A549 (cell line): ENCODE measurements at regions not wholly inside any gene's neighbourhood (a gene's known extent, or its start where the extent isn't known, plus 50 kb on each side); places are given as distances from the start of the nearest gene placed in this dataset.

ENCODE experiments used
- ATAC-seq, 2 experiments: fragments of 200-7000 bp in 1 of 2; fragments of >200 bp in 1 of 2; cut with Nextera tagmentation in 1 of 2; cut with Tn5 transposase in 1 of 2; 3 replicates each; pipeline versions ENCODE4 v1.8.0 to v1.9.1; 2018 to 2020; ENCODE audit warnings: mild to moderate bottlenecking in 1 of 2, moderate library complexity in 1 of 2
- CTCF ChIA-PET: fragments of 300-600 bp; sonication (Branson Sonifier 250); formaldehyde crosslinking; extraction: SDS; loops from one replicate; lab custom pipeline; 2021; ENCODE audit warnings: antibody characterized with exemption, inconsistent platforms; lab: Yijun Ruan, JAX
- POLR2A ChIA-PET: fragments of 350-600 bp; formaldehyde crosslinking; extraction: SDS; loops from one replicate; lab custom pipeline; 2021; ENCODE audit warnings: antibody characterized with exemption, inconsistent platforms; lab: Yijun Ruan, JAX
- DNase-seq, 2 experiments: peaks; one replicate each; pipeline versions ENCODE4 v3.0.0 to v3.0.0-alpha.2; 2011 to 2016; ENCODE audit warnings: low read depth in 1 of 2, low spot score in 1 of 2
- FAIRE-seq: peaks from 2 replicates; lab custom pipeline; 2011; peaks lifted over from hg19 to GRCh38; lab: Jason Lieb, UNC
- H3K27ac ChIP-seq, 2 experiments: fragments of >200 bp; sonication (Bioruptor Twin); formaldehyde crosslinking; 3 replicates each; pipeline ENCODE4 v1.5.1; 2016 to 2017
- H3K4me1 ChIP-seq: fragments of >200 bp; sonication (Bioruptor Twin); formaldehyde crosslinking; 3 replicates; pipeline ENCODE4 v1.6.1; 2016
- H3K4me2 ChIP-seq: fragments of >200 bp; sonication (Bioruptor Twin); formaldehyde crosslinking; 3 replicates; pipeline ENCODE4 v1.6.1; 2016
- H3K4me3 ChIP-seq: fragments of >200 bp; sonication (Bioruptor Twin); formaldehyde crosslinking; 3 replicates; pipeline ENCODE4 v1.5.1; 2016
- H3K9me3 ChIP-seq: fragments of >200 bp; sonication (Bioruptor Twin); formaldehyde crosslinking; 3 replicates; pipeline ENCODE4 v1.6.1; 2016
- BCL3 ChIP-seq: fragments of >200 bp; sonication (Bioruptor Twin); formaldehyde crosslinking; IDR thresholded peaks from 3 replicates; pipeline ENCODE4 v1.6.1; 2016
- CHD4 ChIP-seq: fragments of 200-600 bp; sonication (generic); IDR thresholded peaks from 2 replicates; pipeline ENCODE4 v1.6.1; 2016; ENCODE audit warnings: antibody characterized with exemption, mild to moderate bottlenecking, borderline replicate concordance
- CTCF ChIP-seq: fragments of >200 bp; sonication (Bioruptor Twin); formaldehyde crosslinking; IDR thresholded peaks from 3 replicates; pipeline ENCODE4 v1.5.1; 2016
- EHF ChIP-seq: fragments of 250-450 bp; sonication (Bioruptor Pico); IDR thresholded peaks from 2 replicates; pipeline ENCODE4 v1.5.0; 2020; ENCODE audit warnings: mild to moderate bottlenecking
- EHMT2 ChIP-seq: fragments of 200-600 bp; sonication (generic); IDR thresholded peaks from 2 replicates; pipeline ENCODE4 v1.6.1; 2016; ENCODE audit warnings: antibody characterized with exemption, low read depth, mild to moderate bottlenecking, moderate library complexity
- FOSB ChIP-seq: fragments of 250-450 bp; sonication (Bioruptor Pico); IDR thresholded peaks from 2 replicates; pipeline ENCODE4 v1.5.0; 2020; ENCODE audit warnings: mild to moderate bottlenecking, moderate library complexity
- FOXS1 ChIP-seq: fragments of 250-450 bp; sonication (Bioruptor Pico); IDR thresholded peaks from 2 replicates; pipeline ENCODE4 v1.5.0; 2020; ENCODE audit warnings: mild to moderate bottlenecking, moderate library complexity
- GATA3 ChIP-seq: IDR thresholded peaks from 2 replicates; pipeline ENCODE4 v1.6.1; 2012; ENCODE audit warnings: borderline replicate concordance
- HEYL ChIP-seq: fragments of 250-450 bp; sonication (Bioruptor Pico); IDR thresholded peaks from 2 replicates; pipeline ENCODE4 v1.8.0; 2021; ENCODE audit warnings: mild to moderate bottlenecking, moderate library complexity
- HMGXB4 ChIP-seq: fragments of 250-450 bp; sonication (Bioruptor Pico); IDR thresholded peaks from 2 replicates; pipeline ENCODE4 v1.5.0; 2021; ENCODE audit warnings: mild to moderate bottlenecking, moderate library complexity, borderline replicate concordance
- JUNB ChIP-seq: fragments of >200 bp; sonication (Bioruptor Twin); formaldehyde crosslinking; IDR thresholded peaks from 2 replicates; pipeline ENCODE4 v1.6.1; 2016
- KDM1A ChIP-seq: fragments of 200-600 bp; sonication (generic); IDR thresholded peaks from 2 replicates; pipeline ENCODE4 v1.6.1; 2016; ENCODE audit warnings: low read depth, mild to moderate bottlenecking
- MAFK ChIP-seq: fragments of 450-650 bp; IDR thresholded peaks from 2 replicates; pipeline ENCODE4 v1.6.1; 2014; ENCODE audit not compliant: partially characterized antibody
- MAZ ChIP-seq: fragments of 150-350 bp; IDR thresholded peaks from 2 replicates; pipeline ENCODE4 v1.6.1; 2014; ENCODE audit warnings: antibody characterized with exemption, low read depth, low read length, borderline replicate concordance
- NFE2L2 ChIP-seq: fragments of 150-350 bp; conservative IDR thresholded peaks from 2 replicates; pipeline ENCODE4 v1.6.1; 2014; ENCODE audit warnings: low read length
- POLR2A ChIP-seq: IDR thresholded peaks from 2 replicates; pipeline ENCODE4 v1.6.1; 2012; ENCODE audit warnings: mild to moderate bottlenecking, low read length
- RAD21 ChIP-seq, 2 experiments: fragments of >200 bp in 1 of 2; sonication (Bioruptor Twin) in 1 of 2; formaldehyde crosslinking in 1 of 2; IDR thresholded peaks in 1 of 2; conservative IDR thresholded peaks in 1 of 2; 2 replicates in 1 of 2; 3 replicates in 1 of 2; pipeline ENCODE4 v1.6.1; 2012 to 2018; ENCODE audit warnings: inconsistent platforms in 1 of 2
- RCOR1 ChIP-seq: fragments of 150-350 bp; IDR thresholded peaks from 2 replicates; pipeline ENCODE4 v1.6.1; 2014; ENCODE audit warnings: antibody characterized with exemption, low read length, low read depth
- SMC3 ChIP-seq: fragments of >200 bp; sonication (Bioruptor Twin); formaldehyde crosslinking; IDR thresholded peaks from 3 replicates; pipeline ENCODE4 v1.6.1; 2018; ENCODE audit warnings: inconsistent platforms
- SREBF2 ChIP-seq: fragments of 450-650 bp; IDR thresholded peaks from 2 replicates; pipeline ENCODE4 v1.6.1; 2014; ENCODE audit warnings: mild to moderate bottlenecking, moderate library complexity
- TFCP2L1 ChIP-seq: fragments of 250-450 bp; sonication (Bioruptor Pico); IDR thresholded peaks from 2 replicates; pipeline ENCODE4 v1.5.0; 2021; ENCODE audit warnings: mild to moderate bottlenecking
- TP53 ChIP-seq: fragments of 250-450 bp; sonication (Bioruptor Pico); IDR thresholded peaks from 2 replicates; pipeline ENCODE4 v1.5.0; 2021; ENCODE audit warnings: mild to moderate bottlenecking, moderate library complexity
- WGBS: methylation state at CpG from one replicate; pipeline ENCODE4 v1.1.6; 2017; ENCODE audit errors: missing lambda C conversion rate; 5-methylcytosine and 5-hydroxymethylcytosine counted together
- TF ChIP-seq, protein P1 (sequence below): fragments of >200 bp; sonication (Bioruptor Twin); formaldehyde crosslinking; IDR thresholded peaks from 2 replicates; pipeline ENCODE4 v1.6.1; 2016
- TF ChIP-seq, protein P2 (sequence below): fragments of 150-350 bp; IDR thresholded peaks from 2 replicates; pipeline ENCODE4 v1.6.1; 2014; ENCODE audit warnings: low read depth, mild to moderate bottlenecking, low read length

DNA sequence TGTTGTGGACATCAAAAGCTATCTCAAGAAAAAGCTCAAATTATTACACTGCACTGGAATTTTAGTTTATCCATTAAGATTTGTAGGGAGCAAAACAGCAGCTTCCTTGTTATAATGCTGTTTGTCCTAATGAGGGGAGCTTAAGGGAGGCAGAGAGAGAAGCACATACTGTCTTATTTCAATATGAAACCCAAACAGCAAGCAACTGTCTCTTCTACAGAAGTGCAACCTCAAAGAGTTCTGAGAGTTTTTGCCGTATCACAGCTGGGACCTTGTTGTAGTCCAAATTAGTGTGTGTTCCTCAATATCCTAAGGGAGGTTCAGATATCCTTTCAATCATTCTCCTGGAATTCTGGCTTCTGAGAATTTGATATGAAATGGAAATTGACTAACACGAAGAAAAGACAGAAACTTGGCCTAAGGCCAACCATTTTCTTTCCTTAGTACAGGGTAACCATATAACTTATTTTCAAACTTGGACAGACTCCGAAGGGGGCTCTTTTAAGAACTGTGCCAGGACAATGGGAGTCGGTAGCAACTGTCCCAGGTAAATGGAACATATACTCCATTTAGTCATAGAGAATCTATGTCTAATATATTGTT is 149.3 kb upstream of the CCN2 start:
- Histone ChIP-seq H3K4me1 (peaks cover 13% of the 10 kb centered on the region), H3K9me3 (no peaks in the 10 kb centered on the region), H3K4me2 (peak overlapping the region; percentile 51), H3K27ac (0 out of 6 replicates have a peak overlapping the region, but pooled peaks of 1 of the 2 experiments have one; percentile 21), H3K4me3 (no peak overlapping the region)
- FAIRE-seq: no peak
- CTCF ChIA-PET: interaction anchor here (1.1 kb wide), 1 partner anchor 13 kb away, joined by 3 read pairs; no protein-coding TSS in a partner anchor
- no peak for DNase-seq
- POLR2A ChIA-PET: interaction anchor here (1.1 kb wide), 1 partner anchor 16 kb away, joined by 4 read pairs; no protein-coding TSS in a partner anchor
- TF ChIP-seq JUNB (no peak), EHMT2 (no peak), RAD21 (conservative IDR thresholded peaks at IDR 0.05 in 1 of 2, IDR thresholded peaks at IDR 0.05 in 1 of 2) (no peak), RCOR1 (no peak), SMC3 (no peak), MAZ (no peak), POLR2A (no peak), CTCF (no peak)
- TF ChIP-seq, all 56 proteins: peak for 0
- WGBS: 73% methylated on average over 4 of the region's 4 CpGs
- ATAC-seq: no peak

DNA sequence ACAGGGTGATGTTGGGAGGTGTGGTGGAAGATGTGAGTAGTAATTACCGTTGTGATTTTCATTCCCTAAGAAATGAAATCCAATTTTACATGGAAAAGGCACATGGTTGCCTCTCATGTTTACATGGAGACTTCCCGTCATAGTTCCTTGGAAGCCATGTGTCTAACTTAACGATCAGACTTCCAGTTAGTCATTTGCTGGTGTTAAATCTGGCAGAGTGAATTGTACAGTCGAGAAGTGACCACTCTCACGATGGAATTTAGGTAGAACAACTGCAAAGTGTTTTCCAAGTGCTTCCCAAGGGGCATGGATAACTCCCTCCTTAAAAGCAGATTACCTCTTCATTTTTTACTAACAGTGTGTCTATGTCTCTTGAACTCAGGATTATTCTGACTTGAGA is 145.8 kb upstream of the CCN2 start:
- no peak for DNase-seq
- Histone ChIP-seq H3K4me3 (no peak overlapping the region), H3K9me3 (no peaks in the 10 kb centered on the region), H3K4me1 (peaks cover 13% of the 10 kb centered on the region), H3K27ac (no peak overlapping the region), H3K4me2 (no peak overlapping the region)
- ChIA-PET CTCF (no interaction called here), POLR2A (no interaction called here)
- FAIRE-seq: no peak
- TF ChIP-seq SMC3 (no peak), HMGXB4 (CRISPR knock-in tag) (no peak), FOSB (no peak), CTCF (no peak), GATA3 (no peak), CHD4 (no peak), KDM1A (no peak), RCOR1 (no peak), MAFK (no peak), NFE2L2 (no peak), TFCP2L1 (no peak), FOXS1 (CRISPR knock-in tag) (no peak)
- no peak for ATAC-seq
- WGBS: 45% methylated on average over 5 of the region's 5 CpGs

GRCh38 chr6:132096245-132096644 is 145.1 kb upstream of the CCN2 start:
- Histone ChIP-seq H3K4me2 (no peak overlapping the region), H3K27ac (no peak overlapping the region), H3K9me3 (no peaks in the 10 kb centered on the region), H3K4me3 (no peak overlapping the region), H3K4me1 (peaks cover 10% of the 10 kb centered on the region)
- ChIA-PET POLR2A (no interaction called here), CTCF (interaction anchor here (0.7 kb wide), 1 partner anchor 26 kb away, joined by 3 read pairs; no protein-coding TSS in a partner anchor)
- FAIRE-seq: no peak
- TF ChIP-seq BCL3: no peak
- TF ChIP-seq JUNB: no peak
- no peak for TF ChIP-seq SREBF2
- TF ChIP-seq KDM1A: no peak
- no peak for TF ChIP-seq MAZ
- TF ChIP-seq EHF (CRISPR knock-in tag): no peak
- TF ChIP-seq TP53: no peak
- TF ChIP-seq, protein P1, sequence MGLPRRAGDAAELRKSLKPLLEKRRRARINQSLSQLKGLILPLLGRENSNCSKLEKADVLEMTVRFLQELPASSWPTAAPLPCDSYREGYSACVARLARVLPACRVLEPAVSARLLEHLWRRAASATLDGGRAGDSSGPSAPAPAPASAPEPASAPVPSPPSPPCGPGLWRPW: no peak
- TF ChIP-seq RAD21 (conservative IDR thresholded peaks at IDR 0.05 in 1 of 2, IDR thresholded peaks at IDR 0.05 in 1 of 2): no peak
- no peak for TF ChIP-seq FOXS1 (CRISPR knock-in tag)
- TF ChIP-seq, protein P2, sequence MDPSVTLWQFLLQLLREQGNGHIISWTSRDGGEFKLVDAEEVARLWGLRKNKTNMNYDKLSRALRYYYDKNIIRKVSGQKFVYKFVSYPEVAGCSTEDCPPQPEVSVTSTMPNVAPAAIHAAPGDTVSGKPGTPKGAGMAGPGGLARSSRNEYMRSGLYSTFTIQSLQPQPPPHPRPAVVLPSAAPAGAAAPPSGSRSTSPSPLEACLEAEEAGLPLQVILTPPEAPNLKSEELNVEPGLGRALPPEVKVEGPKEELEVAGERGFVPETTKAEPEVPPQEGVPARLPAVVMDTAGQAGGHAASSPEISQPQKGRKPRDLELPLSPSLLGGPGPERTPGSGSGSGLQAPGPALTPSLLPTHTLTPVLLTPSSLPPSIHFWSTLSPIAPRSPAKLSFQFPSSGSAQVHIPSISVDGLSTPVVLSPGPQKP: no peak
- no peak for TF ChIP-seq HEYL (CRISPR knock-in tag)
- no peak for ATAC-seq
- peak in 1 of 2 experiments; percentile 2 for DNase-seq
- 71% methylated on average over 3 of the region's 3 CpGs for WGBS
